BE2C (cell line): ENCODE measurements at regions not wholly inside any gene's neighbourhood (a gene's known extent, or its start where the extent isn't known, plus 50 kb on each side); places are given as distances from the start of the nearest gene placed in this dataset.

Source experiments
- DNase-seq: peaks from one replicate; pipeline ENCODE4 v3.0.0-alpha.2; 2020
- H3K27me3 ChIP-seq: fragments of 250-450 bp; sonication (Bioruptor Pico); 2 replicates; pipeline ENCODE4 v1.5.1; 2020; ENCODE audit warnings: mild to moderate bottlenecking
- H3K36me3 ChIP-seq: fragments of 250-450 bp; sonication (Bioruptor Pico); 2 replicates; pipeline ENCODE4 v1.5.1; 2020; ENCODE audit warnings: mild to moderate bottlenecking
- H3K4me1 ChIP-seq: fragments of 250-450 bp; sonication (Bioruptor Pico); 2 replicates; pipeline ENCODE4 v1.5.1; 2020
- H3K4me3 ChIP-seq: 2 replicates; pipeline ENCODE4 v1.5.1; 2011; ENCODE audit warnings: low read depth, low read length
- H3K9me3 ChIP-seq: fragments of 250-450 bp; sonication (Bioruptor Pico); 2 replicates; pipeline ENCODE4 v1.5.1; 2020
- TF ChIP-seq, protein P1 (sequence below): IDR thresholded peaks from 2 replicates; pipeline ENCODE4 v1.5.1; 2012; ENCODE audit warnings: mild to moderate bottlenecking, low read depth, low read length

- Histone ChIP-seq H3K36me3 (no peaks in the 10 kb centered on the region), H3K9me3 (no peaks in the 10 kb centered on the region), H3K4me1 (no peaks in the 10 kb centered on the region), H3K4me3 (no peak overlapping the region), H3K27me3 (no peaks in the 10 kb centered on the region)
- TF ChIP-seq, protein P1, sequence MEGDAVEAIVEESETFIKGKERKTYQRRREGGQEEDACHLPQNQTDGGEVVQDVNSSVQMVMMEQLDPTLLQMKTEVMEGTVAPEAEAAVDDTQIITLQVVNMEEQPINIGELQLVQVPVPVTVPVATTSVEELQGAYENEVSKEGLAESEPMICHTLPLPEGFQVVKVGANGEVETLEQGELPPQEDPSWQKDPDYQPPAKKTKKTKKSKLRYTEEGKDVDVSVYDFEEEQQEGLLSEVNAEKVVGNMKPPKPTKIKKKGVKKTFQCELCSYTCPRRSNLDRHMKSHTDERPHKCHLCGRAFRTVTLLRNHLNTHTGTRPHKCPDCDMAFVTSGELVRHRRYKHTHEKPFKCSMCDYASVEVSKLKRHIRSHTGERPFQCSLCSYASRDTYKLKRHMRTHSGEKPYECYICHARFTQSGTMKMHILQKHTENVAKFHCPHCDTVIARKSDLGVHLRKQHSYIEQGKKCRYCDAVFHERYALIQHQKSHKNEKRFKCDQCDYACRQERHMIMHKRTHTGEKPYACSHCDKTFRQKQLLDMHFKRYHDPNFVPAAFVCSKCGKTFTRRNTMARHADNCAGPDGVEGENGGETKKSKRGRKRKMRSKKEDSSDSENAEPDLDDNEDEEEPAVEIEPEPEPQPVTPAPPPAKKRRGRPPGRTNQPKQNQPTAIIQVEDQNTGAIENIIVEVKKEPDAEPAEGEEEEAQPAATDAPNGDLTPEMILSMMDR: no peak
- no peak for DNase-seq
These were observed 368.9 kb downstream of the AACS start for GRCh38 chr12:125434131-125434530.

DNA sequence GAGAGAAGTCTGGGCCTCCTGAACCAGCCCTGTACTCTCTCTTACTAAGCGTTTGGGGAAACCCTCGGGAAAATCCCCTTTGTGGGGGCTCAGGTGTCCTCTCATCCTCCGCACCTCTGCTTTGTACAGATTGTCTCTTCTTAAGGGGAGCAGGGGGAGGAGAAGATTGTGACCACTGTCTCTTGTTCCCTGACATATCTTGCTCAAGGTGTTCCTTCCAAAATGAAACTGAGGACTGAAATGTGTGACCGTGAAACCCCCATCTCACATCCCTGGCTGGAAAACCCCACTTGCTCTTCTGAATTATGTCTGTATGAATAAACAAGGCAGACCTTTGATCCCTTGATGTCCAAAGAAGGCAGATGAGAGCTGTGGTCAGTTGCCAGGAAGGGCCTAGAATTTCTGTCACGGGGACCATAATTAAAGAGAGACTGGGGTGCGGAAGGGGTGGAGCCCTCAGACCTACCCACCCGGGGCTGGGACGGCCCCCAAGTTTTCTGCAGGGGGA, 369.8 kb downstream of the AACS start:
- DNase-seq: no peak
- H3K9me3 ChIP-seq: no peaks in the 10 kb centered on the region
- no peak overlapping the region for H3K4me3 ChIP-seq
- no peaks in the 10 kb centered on the region for H3K27me3 ChIP-seq
- H3K36me3 ChIP-seq: no peaks in the 10 kb centered on the region
- no peaks in the 10 kb centered on the region for H3K4me1 ChIP-seq
- TF ChIP-seq, protein P1: no peak

DNA sequence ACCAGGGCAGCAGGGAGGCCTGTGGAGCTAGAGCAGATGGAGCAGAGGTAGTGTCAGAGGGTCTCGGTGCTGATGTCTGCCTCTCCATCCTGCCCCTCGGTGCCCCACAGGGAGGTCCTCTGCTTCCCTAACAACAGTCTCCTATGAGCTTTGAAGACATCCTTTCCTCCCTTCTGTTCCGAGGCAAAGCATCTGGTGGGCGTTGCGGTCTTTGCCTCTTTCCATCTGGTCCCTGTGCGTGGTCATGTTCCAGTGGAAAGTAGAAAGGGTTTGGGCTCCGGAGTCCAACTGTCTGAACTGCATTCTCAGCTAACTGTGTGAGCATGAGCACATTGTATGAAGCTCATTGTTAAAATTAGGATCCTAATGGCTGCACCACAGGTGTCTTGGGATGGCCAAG, 370.6 kb downstream of the AACS start:
- Histone ChIP-seq H3K36me3 (no peaks in the 10 kb centered on the region), H3K4me3 (no peak overlapping the region), H3K4me1 (no peaks in the 10 kb centered on the region), H3K27me3 (no peaks in the 10 kb centered on the region), H3K9me3 (no peaks in the 10 kb centered on the region)
- DNase-seq: no peak
- TF ChIP-seq, protein P1: no peak

GRCh38 chr12:125436686-125437085, 371.5 kb downstream of the AACS start:
- H3K4me3 ChIP-seq: no peak overlapping the region

GRCh38 chr12:125440399-125440798, 375.2 kb downstream of the AACS start:
- H3K9me3 ChIP-seq: no peaks in the 10 kb centered on the region
- TF ChIP-seq, protein P1: no peak

More at GRCh38 chr12:125436686-125437085, 371.5 kb downstream of the AACS start:
- no peaks in the 10 kb centered on the region for H3K9me3 ChIP-seq
- H3K4me1 ChIP-seq: no peaks in the 10 kb centered on the region
- no peaks in the 10 kb centered on the region for H3K27me3 ChIP-seq
- TF ChIP-seq, protein P1: no peak
- DNase-seq: no peak
- H3K36me3 ChIP-seq: no peaks in the 10 kb centered on the region

GRCh38 chr12:125443341-125443740, 378.1 kb downstream of the AACS start:
- TF ChIP-seq, protein P1: no peak
- H3K4me1 ChIP-seq: no peaks in the 10 kb centered on the region

More at GRCh38 chr12:125440399-125440798, 375.2 kb downstream of the AACS start:
- Histone ChIP-seq H3K4me3 (no peak overlapping the region), H3K36me3 (no peaks in the 10 kb centered on the region), H3K4me1 (no peaks in the 10 kb centered on the region), H3K27me3 (no peaks in the 10 kb centered on the region)
- DNase-seq: no peak

More at GRCh38 chr12:125443341-125443740, 378.1 kb downstream of the AACS start:
- DNase-seq: no peak
- Histone ChIP-seq H3K36me3 (no peaks in the 10 kb centered on the region), H3K9me3 (no peaks in the 10 kb centered on the region), H3K4me3 (no peak overlapping the region), H3K27me3 (no peaks in the 10 kb centered on the region)
